ENCODE measurements at regions not wholly inside any gene's neighbourhood (a gene's known extent, or its start where the extent isn't known, plus 50 kb on each side); places are given as distances from the start of the nearest gene placed in this dataset.

- TF ChIP-seq TAF1 (IDR thresholded peaks at IDR 0.05; ENCODE audit: low read depth) (no peak), NFIC (IDR thresholded peaks at IDR 0.05) (no peak), ZBTB7A (IDR thresholded peaks at IDR 0.05; ENCODE audit: low read depth) (no peak), REST (IDR thresholded peaks at IDR 0.05; ENCODE audit: low read depth) (no peak), CREB1 (IDR thresholded peaks at IDR 0.05; ENCODE audit: low read depth) (no peak), RAD21 (IDR thresholded peaks at IDR 0.05; ENCODE audit: low read depth) (no peak), MAX (IDR thresholded peaks at IDR 0.05) (no peak)
Observed at GRCh38 chr3:110677506-110677905, 394.1 kb upstream of the NECTIN3 start.

Measured in Ishikawa (cell line).